HG03060 (cell line): ENCODE measurements at regions not wholly inside any gene's neighbourhood (a gene's known extent, or its start where the extent isn't known, plus 50 kb on each side); places are given as distances from the start of the nearest gene placed in this dataset.

Source experiments
- ATAC-seq: cut with Tn5 transposase; IDR thresholded peaks from one replicate; pipeline ENCODE4 v1.9.1; 2021; ENCODE audit warnings: low read depth, moderate number of reproducible peaks; ENCODE audit not compliant: unreplicated experiment

GRCh38 chr17:15892731-15893657, 51.9 kb upstream of the ADORA2B start:
- ATAC-seq = no peak

DNA sequence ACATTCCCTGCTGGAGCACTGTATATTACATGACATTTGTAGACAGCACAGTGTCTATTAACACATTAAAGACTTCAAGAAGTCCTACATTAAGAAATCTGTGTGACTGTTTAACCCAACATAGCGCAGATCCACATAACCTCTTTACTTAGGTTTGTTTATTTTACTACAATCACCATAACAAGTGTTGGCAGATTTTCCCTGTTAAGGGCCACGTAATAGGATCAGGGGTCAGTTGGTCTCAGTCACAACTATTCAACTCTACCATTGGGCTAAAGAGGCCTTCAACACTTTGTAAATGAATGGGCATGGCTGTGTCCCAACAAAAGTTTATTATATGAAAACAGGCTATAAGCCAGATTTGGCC, 51.3 kb upstream of the ADORA2B start:
- ATAC-seq = no peak

DNA sequence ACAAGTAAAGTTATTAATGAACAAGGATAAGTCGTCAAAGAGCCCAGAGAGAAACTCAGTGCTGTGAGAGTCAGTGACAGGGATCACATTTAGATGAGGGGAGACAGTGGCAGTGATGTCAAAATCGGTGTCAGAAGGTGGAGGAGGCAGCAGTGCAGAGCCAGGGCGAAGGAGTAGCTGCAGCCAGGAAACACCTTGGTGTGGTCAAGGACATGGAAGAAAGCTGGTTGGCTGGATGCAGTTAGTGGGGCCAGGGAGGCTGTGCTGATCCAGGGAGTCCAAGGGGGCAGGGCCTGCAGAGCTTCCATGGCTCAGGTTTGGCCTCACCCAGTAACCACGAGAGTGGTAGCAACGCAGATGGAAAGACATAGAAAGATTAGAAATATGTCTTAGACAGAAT, 50.7 kb upstream of the ADORA2B start:
- ATAC-seq = no peak

- ATAC-seq = no peak
Observed at GRCh38 chr17:15894913-15895658, 49.8 kb upstream of the ADORA2B start.
